Bone marrow (tissue), 2 donors: ENCODE measurements at regions not wholly inside any gene's neighbourhood (a gene's known extent, or its start where the extent isn't known, plus 50 kb on each side); places are given as distances from the start of the nearest gene placed in this dataset.

ENCODE experiments used
- DNase-seq, 2 donors: peaks; one replicate each; lab custom pipeline; 2025; lab: John Stamatoyannopoulos, UW

DNA sequence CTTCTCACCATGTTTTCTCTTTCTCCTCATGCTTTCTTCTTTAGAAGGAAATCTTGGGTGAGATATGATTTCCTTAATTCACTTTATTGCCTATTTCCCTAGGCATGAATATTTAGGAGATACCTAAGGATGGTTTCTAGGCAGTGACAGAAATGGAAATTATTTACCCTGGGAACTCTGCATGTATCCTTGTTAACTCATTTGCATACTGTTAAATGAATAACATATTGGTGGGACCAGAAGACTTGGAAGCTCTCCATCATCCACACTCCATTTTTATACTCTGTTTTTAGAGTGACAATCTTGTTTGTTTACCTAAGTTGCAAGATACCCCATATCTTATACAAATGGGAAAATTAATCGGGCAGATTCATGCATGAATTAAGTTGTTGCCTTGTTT, 285.7 kb downstream of the RNF144B start:
- no peak for DNase-seq

DNA sequence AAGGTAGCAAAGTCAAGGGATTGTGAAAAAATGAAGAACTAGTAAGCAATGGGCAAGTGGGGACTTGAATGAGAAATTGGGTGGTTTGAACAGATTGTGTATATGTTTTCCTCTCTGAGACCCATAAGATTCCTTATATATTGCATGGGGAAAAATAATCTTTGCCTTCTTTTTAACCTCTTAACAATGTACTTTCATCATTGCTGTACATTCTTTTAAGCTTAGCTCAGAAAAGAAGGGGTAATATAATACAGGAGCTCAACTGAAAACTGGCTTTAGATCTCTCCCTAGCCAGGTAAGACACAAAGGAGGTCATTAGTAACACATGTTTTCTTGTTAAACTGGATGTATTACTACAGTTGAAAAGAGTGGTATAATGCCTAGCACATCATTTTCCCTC, 287.2 kb downstream of the RNF144B start:
- DNase-seq = no peak

DNA sequence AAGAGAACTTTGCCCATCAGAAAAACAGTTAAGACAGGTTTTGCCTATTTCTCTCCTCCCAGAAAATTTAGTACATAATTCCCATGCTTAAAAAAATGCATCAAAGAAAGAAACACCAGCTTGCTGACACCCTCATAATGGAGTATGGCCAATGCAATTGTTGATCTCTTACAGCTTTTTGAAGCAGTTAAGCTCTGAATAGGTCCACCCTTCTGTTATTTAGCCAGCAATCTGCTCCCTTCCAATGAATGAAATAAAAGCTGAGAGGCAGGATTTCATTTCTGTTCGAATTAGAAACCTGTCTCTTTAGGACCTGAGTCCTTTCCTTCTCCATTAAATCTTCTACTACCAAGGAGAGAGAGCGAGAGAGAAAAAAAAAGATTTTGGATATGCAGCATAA, 288.7 kb downstream of the RNF144B start:
- DNase-seq = no peak

DNA sequence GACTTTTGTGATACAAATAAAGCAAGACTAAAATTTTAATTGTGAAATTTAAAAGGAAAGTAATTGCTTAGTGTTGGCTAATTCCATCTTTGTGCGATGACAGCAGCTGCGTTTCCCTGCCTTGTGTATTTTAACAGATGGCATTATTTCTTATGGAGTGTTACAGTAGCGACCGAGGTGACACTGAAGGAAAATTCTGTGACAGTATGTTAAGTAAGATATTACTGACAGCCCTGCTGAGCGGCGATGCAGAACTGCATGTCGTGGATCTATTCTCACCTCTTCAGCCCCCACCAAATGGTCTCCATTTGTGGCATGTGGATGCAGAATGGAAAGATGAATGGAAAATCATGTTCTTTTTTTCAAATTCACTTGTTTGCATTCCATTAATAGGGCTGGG, 289.4 kb downstream of the RNF144B start:
- DNase-seq = no peak

DNA sequence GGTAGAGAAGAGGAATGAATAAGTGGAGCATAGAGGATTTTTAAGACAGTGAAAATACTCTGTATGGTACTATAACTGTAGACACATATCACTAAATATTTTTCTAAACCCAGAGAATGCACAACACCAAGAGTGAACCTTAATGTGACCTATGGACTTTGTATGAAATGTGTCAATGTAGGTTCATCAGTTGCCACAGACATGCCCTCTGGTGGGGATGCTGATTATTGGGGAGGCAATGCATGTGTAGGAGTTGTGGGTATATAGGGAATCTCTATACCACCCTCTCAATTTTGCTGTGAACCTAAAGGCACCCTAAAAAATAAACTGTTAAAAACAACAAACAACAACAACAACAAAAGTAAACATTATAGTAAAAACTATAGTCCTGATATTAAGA, 293.7 kb downstream of the RNF144B start:
- no peak for DNase-seq

DNA sequence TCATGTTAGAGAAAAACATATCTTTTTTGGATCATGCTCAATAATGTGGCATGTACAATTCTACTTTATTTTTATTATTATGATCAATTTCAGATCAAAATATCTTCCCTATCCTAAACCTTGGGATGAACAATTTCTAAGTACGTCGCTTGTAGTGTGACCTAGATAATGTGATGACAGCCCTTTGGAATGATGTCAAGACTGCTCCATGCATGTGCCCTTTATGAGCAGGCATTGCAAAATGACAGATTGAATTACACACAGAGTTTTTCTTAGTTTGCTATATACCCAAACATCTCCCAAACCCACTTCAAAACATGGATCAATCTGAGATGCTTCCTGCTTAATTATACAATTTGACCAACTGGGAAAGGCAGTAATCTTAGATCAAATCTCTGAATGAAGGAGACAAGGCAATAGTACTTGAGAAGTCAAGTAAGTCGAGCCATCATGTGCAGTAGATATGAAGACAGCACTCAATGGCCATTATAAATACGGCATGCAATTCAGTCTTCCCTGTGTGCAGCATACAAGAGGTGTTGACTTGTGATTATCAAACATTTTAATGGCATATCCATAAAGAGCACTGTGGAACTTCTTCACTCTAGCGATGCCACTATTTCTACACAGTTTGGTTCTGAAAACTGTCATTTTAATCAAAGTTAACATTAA, 294.8 kb downstream of the RNF144B start:
- no peak for DNase-seq

DNA sequence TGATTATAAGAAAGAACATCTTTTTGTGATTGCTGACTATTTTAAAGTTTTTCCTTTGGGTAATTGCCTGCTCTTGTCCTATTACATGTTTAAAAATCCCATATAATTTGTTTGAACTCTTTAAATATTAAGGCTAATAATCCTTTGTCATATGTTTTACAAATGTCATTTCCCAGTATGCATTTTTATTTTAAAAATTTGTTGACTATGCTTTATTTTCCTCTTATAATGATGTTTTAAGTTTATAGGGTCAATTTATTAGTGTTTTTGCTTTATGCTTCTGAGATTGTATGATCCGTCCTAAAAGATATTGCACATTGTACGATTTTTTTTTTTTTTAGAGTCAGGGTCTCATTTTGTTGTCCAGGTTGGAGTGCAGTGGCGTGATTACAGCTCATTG, 297.2 kb downstream of the RNF144B start:
- DNase-seq = no peak

DNA sequence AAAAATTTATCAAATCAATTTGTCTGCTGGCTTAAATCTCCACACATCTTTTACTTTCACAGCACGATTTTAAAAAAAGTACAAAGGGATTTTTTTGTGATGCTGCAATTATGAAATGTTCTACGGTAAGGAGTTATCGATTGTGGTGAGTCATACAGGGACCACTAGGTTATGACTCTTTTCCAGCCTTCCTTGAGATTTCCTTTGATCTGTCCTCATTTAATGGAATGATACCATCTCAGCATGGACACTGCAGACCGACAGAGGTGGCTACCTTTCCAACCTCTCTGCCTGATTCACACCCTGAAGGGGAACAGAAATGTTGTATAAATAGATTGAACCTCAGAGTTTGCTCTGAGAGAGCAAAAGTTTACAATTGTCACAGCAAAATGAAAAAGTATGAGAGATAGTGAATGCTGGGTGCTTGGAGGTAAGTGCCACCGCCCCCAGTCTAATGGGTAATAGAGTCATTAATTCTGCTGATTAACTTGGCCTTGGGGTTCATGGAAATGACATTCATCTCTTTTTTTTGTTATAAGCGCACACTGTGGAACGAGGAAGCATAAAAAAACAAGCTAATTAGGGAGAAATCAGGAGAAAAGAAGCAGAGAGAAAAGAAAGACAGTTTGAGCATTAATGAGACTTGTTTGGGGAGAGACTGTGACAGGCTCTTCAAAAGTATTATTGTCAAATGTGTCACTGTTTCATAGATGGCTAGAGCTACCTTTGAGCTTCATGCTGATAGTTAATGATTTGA, 306.0 kb downstream of the RNF144B start:
- DNase-seq = no peak

DNA sequence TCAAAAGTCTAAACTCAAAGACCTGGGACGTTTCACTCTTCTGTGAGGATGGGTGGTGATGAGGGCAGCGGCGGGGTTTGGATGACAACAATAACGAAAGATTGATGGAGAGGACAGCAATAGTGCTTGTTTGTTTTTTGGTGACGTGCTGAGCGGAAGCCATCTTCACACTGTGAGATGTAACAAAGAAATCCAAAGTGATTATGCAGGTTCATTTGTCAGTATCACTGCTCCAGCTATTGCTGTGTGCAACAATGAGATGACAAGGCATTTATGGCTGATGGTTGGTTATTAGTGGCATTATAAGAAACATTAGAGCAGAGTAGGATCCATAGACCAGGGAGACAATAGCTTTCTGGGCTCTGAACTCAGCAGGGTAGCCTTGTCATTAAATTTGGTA, 306.7 kb downstream of the RNF144B start:
- DNase-seq = no peak

DNA sequence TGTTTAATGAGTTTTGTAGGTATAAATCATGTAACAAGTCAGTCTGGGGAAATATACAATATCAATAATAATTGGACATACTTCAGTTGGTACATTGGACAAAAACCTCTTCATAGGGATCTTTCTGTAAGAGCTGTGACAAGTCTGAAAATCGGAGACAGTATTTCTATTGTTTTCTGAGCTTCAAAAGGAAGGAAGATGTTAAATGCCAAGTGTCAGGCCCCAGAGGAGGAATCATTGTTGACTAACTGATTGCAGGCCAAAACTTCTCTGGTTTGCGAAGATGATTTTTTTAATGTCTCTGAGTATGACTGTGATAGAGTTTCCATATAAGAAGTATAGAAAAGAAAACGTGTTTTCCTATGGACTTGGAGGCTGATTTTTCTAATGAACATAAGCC, 316.4 kb downstream of the RNF144B start:
- no peak for DNase-seq

DNA sequence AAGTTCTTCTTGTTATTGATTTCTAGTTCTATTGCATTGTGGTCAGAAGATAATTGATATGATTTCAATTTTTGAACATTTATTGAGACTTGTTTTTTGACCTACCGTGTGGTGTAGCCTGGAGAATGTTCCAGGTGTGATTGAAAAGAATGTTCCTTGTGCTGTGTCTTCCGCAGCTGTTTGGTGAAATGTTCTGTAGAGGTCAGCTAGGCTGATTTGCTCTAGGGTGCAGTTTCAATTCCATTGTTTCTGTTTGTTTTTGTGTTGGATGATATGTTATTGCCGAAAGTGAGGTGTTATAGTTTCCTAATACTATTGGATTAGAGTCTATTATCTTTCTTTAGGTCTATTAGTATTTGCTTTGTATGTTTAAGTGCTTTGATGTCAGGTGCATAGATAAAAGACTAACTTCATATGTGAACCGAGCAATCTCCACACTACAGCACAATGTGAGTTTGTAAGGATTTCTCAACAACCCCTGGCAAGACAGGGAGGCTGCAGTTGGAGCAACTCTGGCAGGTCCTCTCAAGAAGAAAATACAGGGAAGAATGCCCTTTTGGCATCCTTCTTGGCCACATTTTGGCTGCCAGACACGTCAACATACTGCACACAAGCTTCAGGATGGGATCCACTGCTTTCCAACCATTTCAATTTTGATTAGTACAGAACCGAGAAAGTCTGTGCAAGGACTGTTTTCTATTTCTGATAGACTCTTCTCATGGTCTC, 320.7 kb downstream of the RNF144B start:
- no peak for DNase-seq

DNA sequence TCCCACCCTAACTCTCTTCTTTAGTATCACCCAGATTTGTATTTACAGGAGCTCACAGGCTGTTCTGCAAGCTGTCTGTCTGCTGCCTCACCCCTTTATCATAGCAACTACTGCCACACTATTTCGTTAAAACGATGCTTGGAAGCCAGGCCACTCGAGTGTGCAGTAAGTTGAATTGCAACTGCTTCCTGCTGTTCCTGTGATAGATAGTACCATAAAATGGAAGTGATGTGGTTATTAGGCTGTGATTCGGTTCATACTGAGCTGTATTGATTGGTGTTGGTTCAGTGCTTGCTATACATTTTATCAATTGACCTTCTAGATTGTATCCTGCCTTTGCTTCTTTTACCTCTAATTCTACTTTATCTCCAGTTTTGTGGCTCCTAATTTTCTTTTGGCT, 325.4 kb downstream of the RNF144B start:
- no peak for DNase-seq

DNA sequence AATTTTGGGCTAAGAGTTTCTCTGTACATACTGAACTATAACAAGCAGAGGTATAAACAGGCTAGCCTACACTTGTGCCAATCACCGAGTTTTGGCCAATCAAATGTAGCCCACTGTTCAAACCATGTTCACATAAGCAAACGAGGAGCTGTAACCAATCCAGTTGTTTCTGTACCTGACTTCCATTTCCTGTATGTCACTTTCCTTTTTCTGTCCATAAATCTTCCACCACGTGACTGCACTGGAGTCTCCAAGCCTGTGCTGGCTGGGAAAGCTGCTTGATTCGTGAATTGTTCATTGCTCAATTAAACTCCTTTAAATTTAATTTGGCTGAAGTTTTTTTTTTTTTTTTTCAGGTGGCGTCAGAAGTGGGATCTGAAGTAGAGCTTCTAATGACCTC, 332.9 kb downstream of the RNF144B start:
- DNase-seq = no peak

DNA sequence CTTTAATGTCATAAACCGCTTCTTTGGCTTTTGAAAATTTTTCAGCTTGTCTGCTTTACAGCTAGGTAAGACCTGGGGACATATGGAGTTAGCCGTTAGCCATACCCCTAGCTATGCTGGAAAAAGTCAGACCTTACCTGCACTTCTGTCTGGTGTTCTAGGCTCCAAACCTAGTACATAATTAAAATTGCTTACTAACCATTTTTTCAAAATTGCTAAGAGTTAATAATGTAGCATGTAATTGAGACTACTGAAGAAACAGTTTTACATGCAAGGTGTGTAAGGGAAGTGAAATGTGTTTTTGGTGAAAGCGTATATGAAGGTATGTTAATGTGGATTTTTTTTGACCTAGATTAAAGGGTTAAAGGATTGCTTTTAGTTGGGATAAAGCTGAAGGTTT, 336.9 kb downstream of the RNF144B start:
- DNase-seq = no peak

DNA sequence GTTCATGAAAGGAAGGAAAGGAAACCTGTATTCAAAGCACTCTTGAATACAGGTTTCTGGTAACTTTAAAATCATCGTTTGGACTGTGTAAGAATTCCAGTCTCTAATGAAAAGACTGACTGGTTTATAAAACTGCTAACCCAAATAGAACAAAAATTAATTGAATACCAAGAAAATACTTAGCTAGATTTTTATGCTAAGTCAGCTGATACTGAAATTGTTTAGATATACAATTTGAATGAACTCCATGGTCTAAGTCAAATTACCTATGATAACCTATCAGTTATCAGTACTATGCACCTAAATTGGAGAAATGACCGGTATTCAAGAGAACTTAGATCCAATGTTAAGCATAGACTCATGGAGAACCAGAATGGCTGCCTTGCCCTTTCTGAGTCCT, 338.3 kb downstream of the RNF144B start:
- no peak for DNase-seq

DNA sequence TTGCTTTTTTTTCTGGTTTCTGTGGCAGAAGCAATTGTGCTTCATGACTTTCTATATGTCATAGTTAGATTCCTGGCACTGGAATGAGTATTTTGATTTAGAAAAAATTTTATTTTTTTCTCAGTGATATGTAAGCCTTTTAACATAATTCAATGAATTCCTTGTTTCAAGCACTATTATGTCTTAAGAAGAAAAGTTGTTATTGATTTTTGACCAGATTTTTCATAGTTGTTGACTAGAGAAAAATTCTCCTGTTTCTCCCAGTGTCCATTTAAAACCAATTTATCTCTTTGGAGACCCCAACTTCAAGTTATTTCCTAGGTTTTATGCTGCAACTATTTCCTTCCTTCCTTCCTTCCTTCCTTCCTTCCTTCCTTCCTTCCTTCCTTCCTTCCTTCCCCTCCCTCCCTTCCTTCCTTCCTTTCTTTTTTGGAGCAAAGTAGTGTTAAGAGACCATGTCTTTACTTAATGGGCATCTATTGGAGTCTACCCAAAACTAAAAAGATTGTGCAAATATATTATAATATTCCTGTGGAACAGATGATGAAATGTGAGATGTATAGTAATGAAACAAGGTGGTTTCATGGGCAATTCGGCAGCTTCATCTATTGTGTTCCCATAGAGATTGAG, 346.9 kb downstream of the RNF144B start:
- DNase-seq = no peak

DNA sequence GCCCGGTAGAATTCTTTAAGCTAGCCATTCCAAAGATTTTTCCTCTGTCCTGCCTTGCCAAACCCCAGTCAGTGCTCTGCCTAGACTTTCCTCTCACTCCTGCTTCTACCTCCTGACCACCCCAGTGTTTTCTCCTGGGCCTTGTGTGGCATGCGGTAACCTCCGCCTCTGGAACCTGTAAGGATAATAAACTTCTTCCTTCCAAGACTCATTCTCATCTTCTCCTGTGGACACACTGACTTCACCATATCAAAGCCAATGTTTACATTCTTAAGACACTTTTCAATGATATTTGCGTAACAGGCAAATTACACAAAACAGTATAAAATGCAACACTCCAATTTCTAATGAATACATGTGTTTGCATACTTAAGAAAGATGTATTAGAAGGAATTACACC, 354.6 kb downstream of the RNF144B start:
- no peak for DNase-seq

DNA sequence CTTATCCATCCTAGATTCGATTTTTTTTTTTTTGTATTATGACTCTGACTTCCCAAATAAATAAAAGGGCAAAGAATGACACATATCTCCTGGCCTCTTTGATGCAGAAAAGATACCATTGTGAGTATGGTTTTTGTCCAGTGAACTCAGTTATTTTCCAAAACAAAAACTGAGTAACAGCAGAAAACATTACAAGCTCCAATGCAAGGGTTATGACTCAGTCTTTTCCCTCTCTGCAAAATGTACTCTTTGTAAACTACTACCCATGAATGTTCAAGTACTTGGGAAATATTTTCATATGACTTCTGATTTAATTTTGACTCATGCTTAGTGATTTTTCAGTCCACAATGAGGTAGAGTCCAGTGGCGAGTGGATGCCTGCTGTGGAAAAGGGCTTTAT, 355.3 kb downstream of the RNF144B start:
- no peak for DNase-seq

DNA sequence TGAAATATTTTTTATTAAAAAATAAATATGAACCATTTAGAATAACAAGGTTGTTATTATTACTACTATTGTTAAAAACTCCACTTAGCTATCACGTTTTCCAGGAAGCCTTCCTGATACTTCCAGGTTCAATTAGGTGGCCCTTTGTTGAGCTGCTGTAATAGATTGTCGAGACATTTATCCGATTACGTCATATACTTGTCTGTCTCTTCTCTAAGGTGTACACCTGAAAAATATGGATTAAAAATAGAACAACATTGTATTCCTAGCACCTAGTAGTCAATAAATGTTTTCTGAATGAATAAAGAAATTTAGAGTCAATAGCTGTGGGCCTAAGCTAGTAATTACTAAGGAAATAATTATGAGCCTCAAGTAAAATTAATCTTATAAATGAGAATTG, 359.6 kb downstream of the RNF144B start:
- DNase-seq = no peak

DNA sequence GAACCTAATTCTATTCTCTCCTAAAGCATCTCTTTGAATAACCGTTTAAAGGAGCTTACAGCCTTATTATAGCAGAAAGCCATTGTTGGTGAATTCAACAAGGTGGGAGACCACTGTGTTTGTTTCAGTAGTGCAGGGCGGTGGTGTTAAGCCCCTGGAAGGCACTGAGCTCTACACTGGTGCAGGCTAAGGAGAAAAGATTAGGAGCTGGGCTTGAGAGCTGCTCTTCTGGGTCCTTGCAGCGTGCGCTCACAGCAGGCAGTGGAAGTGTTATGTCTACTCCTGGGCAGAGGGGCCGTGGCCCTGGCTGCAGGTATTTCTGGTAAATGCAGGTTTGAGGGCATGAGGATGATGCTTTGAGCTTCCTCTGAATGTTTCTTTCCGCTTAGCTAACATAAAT, 361.2 kb downstream of the RNF144B start:
- no peak for DNase-seq

DNA sequence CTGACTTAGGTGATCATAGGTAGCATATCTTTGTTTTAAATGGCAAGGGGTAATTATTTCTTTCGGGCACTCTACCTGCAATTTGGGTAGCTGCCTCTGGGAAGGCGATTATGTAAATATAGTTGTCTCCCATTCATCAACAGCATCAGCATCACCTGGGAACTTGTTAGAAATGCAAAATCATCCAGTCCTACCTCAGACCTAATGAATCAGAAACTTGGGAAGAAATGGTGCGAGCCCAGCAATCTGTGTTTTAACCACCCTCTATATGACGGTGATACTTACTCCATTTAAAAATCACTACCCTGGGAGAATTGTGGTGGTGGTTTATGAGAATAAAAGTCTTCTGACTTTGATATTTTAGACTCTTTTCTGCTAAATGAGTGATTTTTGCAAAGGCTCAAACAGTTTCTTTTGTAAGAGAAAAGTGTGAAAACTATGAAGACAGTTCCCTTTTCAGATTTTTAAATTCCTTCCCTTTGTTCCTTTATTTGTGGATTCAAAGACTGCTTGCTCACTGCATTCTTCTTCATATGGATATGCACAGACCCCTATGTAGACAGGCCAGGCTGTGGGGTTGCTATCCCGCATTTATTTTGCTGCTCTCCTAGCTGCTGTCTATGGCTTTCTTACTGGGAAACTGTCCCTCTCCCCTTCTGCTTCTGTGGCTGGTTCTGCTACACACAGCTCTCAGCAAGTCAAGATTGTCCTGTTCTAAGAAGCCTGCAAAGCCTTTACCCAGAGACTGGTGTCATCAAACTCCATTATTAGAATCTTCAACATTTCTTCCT, 365.3 kb downstream of the RNF144B start:
- DNase-seq = no peak

DNA sequence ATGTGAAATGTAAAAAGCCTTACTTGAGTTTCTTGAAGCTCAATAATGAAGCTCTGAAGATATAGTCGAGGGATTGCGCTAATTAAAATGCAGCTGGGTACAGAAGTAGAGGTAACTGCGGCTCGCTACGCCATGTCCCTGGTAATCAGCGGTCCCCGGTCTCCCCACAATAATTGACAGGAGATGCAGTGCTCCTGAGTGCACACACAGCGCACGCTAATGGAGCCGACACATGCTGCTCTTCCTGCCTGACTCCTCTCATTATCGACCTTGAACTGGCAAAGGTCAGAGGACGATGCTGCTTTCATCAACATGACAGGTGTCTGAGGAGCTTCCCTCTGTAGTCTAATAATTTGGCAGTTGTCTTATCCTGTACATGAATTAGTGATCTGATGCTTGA, 365.9 kb downstream of the RNF144B start:
- DNase-seq = no peak
